NCI-H460 (cell line): ENCODE measurements at regions not wholly inside any gene's neighbourhood (a gene's known extent, or its start where the extent isn't known, plus 50 kb on each side); places are given as distances from the start of the nearest gene placed in this dataset.

Experiments
- DNase-seq: peaks from one replicate; pipeline ENCODE4 v3.0.0-alpha.2; 2016; ENCODE audit warnings: low read depth; ENCODE audit errors: extremely low read depth

DNA sequence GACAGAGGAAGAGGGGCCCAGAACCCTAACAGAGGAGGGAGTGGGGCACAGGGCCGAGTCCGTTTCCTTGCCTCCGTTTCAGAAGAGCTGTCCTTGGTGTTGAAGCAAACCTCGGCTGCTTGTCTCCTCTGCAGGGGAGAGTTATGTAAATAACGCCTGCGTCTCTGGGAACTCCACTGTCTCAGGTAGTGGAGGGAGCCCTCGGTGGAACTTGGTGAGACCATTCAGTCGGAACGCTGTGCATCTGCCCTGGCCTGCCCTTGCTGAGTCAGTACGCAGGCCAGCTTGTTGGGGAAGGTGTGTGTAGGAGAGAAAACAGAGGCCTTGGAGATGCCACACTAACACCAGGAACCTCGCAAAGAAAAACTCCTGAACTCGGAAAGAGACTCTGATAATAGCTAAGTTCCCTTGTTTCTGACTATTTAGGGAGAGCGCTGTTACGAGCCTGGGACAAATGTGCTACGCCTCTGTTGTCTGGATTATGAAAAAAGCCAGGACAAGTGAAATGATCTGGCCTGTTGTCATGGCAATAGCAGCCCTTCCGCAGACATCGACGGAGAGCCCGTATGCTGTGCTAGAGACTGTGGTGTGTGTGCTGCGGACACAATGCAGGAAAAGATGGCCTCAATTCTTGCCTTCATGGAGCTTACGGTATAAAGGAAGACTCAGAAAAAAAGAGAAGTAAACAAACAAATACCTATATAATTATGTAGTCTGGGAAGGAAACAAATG lies 94.6 kb upstream of the AKT3 start:
- DNase-seq, result no peak

DNA sequence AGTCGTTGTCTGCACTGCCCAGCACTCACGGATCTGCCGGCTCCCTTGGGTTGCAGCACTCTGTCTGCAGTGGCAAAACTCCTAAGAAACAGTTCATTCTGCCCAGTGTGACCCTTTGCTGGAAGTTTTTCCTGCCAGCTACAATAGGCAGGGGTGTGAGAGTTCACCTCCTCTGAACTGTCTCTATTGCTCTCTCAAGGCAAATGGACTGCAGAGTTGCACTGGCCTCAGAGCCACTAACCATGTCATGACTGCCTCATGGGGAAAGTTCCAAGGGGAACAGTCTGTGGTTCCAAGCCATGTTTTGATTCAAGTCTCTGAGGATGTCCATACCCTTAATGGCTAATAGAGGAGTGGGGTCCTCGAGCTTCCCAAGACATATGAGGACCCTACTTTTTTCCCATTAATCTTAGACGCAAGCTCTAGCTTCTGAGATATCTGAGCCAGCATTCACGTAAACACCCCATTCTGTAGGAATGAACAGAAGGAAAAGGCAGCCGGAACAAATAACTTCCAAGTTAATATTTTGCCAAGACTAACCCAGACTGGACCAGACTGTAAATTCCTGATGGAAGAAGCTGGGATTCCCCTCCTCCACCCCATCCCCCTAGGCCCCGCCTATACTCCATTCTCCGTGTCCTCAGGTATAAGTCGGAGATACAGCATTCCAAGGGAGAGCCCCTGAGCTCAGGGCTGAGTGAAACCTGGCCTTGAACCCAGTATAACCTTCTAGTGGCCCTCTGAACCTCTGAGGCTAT lies 93.8 kb upstream of the AKT3 start:
- DNase-seq, result no peak

DNA sequence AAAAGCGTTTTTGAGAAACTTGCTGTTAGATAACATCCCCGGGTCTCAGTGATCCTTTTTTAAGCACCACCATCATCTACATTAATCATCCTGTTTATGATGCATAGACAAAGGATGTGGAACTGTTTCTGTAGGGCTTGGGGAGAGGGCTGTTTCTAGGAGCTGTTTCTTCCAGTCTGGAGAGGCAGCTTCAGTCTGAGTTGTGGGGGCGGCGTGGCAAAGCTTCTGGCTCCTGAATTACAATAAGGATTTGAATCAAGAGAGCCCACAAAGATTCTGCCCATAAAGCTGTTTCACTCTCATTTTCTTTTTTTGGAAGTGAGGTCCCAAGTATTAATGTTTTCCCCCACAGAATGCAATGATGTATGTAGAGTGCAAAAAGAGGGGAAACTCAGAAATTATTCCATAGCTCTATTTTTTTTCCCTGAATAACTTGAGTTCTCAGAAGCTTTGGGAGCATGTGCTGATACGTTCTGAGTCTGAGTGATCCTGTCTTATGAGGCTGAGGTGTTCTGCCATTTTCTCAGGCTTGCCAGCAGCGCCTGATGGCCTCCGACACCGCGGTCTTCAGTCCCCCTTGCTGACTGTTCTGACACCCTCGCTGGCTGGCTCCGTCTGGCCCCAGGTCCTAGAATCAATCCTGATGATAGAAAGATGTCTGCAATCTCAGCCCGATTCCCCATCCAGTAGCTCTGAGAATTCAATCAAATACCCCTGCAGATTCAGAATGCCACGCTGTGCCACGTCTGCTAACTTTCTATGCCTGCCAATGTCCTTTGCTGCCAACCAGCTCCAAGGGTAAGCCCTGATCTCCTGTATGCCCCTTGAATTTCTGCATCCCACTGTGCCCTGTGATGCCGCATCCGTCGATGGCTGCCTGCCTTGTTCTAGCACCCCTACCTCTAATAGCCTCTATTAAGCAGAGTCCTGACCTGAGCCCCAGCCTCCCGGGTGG lies 92.4 kb upstream of the AKT3 start:
- DNase-seq, result no peak

DNA sequence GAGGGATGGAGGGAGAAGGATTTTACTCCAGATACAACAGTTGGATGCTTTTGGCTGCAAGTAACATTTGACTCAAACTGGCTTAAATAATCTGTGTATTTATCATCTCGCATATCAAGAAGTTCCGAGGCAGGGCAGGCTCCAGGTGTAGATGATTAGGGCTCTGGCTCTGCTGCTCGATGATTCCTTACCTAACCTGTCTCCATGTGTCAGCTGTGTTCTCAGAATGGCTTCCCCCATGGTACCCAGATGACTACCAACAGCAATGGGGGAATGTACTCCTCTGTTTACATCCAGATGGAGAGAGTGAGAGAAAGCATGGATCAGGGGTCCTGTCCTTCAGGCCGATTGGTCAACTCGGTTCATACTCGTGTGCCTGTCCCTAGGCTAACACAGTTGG lies 90.4 kb upstream of the AKT3 start:
- no peak for DNase-seq

DNA sequence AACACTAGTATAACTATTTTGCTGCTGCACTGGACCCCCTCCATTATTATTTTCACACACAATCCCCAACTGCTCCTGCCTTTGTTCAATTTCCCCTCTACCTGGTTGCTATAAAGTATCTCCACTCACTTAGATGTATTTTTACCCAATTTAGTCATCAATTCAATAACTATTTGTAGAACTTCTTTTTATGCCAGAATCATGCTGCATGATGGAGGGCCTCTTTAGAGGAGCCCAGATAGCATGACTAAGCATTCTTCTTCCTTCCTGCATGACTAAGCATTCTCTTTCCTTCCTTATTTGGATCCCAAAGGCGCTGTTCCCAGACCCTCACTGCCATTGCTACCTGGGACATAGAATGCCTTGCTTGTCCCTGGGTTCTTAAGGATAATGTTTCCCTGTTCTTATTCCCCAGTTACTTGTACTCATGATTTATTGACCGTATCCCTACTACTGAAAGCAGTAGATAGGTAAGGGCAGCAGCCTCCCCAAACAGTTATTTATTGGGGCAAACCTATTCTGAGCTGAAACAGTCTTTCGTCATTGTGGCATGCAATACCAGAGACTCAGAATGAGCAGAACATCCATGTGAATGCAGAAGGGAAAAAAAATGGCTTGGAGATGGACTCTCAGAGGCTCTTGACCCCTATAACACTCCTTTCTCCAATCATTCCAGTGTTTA lies 89.3 kb upstream of the AKT3 start:
- DNase-seq, result peak; percentile 46

DNA sequence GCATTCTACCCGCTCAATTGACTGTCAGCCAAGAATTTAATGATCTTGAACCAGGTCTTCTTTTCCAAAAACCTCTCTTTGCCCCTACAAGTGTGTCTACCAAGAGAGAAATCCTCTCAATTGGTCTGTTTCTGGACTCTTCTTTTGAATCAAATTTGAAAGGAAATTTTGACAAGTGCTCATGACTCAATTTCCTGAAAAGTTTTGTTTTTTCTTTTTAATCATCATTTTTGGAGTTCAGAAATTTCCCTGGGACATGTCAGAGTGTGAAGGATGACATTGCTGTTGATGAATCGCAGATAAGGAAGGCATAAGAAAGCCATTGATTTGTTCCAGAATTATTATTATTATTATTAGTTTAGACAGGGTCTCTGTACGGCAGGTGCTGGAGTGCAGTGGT lies 88.2 kb upstream of the AKT3 start:
- DNase-seq, result no peak

DNA sequence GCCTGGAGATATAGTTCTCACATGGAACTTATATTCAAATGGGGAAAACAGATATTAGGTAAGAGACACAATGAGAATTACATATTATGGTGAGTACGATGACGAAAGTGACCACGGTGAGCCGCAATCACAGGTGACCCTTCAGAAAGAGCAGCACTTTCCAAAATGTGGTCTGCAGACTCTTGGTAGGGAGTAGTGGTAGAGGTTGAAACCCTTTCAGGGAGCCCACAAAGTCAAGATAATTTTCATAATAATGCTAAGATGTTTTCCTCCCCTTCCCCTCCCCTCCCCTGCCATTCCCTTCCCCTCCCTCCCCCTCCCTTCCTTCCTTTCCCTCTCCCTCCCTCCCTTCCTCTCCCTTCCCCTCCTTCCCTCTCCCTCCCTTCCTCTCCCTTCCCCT lies 83.5 kb upstream of the AKT3 start:
- no peak for DNase-seq

DNA sequence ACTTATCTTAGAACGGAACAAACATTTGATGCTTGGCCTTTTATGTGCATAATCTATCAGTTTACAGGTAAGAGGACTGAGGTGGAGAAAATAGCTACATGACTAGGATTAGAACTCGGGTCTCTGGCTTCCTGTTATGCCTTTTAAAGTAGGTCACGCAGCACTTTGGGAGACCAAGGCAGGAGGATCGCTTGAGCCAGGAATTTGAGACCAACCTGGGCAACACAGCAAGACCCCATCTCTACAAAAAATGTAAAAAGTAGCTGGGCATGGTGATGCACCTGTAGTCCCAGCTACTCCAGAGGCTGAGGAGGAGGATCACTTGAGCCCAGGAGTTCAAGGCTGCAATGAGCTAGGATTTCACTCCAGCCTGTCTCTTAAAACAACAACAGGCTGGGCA lies 81.9 kb upstream of the AKT3 start:
- no peak for DNase-seq

GRCh38 chr1:243930822-243931671 lies 81.0 kb upstream of the AKT3 start:
- no peak for DNase-seq

DNA sequence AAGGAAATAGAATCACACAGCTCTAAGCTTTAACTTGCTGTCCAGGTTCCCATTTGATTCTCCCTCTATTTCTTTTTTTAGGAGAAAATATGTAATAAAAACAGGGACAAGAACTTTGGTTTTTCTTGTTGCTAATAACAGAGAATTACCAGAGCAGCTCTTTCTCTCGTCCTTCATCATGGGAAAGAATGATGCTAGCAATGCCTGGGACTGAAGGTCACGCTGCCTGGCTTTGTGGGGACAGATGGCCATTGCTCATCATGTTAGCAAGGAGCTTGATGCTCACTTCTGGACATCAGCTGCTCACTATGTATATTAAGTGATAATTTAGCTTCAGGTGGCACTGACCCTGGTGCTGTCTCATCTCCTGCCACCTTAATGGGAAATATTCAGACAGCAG lies 77.3 kb upstream of the AKT3 start:
- no peak for DNase-seq

GRCh38 chr1:243926803-243927245 lies 76.8 kb upstream of the AKT3 start:
- peak; percentile 53 for DNase-seq

DNA sequence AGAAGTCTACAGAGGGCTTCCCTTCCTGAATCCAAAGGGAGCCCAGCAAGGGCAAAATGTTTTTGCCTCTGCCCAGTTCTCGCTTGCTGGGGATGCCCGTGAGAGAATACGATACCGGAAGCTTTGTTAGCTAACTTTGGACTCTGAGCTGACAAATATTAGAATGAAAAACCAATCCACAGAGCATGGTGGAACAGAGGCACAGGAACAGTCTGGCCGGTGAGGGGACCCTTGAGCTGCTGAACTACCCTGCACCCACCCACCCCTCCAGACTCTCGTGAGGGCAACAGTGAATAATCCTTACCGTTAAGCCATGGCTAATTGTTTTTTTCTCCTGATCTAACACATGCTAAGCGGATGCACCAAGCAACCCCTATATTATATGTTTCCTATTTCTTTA lies 76.3 kb upstream of the AKT3 start:
- no peak for DNase-seq

DNA sequence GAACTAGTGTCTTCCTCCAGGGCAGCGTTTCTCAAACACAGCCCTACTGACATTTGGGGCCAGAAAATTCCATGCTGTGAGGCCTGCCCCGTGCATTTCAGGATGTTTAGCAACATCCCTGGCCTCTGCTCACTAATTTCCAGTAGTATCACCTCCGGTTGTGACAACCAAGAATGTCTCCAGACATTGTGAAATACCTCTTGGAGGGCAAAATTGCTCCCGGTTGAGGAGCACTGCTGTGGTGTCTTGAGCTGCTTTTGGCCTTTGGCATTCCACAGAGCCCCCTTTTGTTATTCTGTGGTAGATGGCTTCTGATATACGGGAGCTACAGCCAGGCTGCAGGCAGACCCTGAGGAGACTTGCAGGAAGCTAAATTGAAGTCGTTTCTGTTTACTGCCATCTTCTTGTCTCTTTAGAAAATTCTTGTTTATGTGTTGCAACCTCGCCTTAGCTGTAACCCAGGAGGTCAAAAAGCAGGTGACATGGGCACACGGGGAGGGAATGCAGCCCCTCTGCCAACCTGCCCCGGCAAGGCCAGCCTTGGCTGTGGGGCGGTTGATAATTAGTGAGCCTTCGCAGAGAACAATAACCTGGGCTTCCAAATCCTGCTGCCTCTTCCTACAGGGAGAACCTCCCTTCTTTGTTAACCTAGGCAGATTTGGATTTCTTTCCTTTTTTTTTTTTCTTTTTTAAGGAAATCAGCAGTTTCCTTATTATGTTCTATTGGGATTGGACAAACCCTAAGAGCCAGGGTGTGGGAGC lies 74.7 kb upstream of the AKT3 start:
- peak; percentile 54 for DNase-seq

DNA sequence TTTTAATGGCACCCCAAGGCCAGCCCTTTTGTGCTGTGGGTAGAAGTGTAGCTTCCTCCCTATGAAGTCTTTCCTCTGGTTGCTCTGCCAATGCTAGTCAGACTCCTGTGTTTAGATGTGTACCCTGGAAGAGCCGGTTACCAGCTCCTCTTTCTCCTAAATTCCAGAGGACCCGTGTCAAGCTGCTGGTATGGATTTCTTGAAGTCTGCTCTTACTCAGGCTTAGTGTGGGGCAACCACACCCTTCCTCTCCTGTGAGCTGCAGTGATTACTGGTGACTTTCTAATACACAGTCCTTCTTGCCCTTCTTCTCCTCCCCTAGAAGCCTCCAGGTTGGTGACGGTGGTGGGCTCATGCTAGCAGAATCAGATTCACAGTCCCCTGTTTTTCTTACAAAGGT lies 74.1 kb upstream of the AKT3 start:
- DNase-seq, result peak; percentile 53

- no peak for DNase-seq
Measured at GRCh38 chr1:243923292-243924171, 73.5 kb upstream of the AKT3 start.

DNA sequence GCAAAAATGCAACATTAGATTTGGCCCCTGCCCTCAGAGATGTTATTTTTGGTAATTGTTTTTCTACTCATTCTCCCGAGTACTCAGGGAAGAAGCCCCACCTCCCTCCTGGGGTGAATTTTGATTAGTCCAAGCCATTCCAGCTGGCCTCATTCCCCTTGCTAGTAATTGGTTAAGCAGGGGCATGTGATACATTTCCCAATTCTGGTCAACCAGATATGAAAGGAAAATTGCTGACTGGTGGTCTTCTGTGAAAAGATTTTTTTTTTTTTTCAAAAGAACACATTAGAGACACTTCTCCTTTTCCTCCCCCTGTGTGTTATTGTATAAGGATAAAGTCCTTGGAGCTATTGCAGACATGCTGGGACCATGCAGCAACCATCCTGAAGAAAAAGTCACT lies 71.1 kb upstream of the AKT3 start:
- DNase-seq, result no peak

- DNase-seq, result no peak
Measured at GRCh38 chr1:243917863-243918565, 68.0 kb upstream of the AKT3 start.
